NCI-H446 (cell line): ENCODE measurements at regions not wholly inside any gene's neighbourhood (a gene's known extent, or its start where the extent isn't known, plus 50 kb on each side); places are given as distances from the start of the nearest gene placed in this dataset.

Experiments
- DNase-seq, 2 experiments: peaks; one replicate each; lab custom pipeline; 2025; lab: John Stamatoyannopoulos, UW

- no peak for DNase-seq
These were observed 173.6 kb upstream of the SGK1 start for GRCh38 chr6:134491477-134491876.

DNA sequence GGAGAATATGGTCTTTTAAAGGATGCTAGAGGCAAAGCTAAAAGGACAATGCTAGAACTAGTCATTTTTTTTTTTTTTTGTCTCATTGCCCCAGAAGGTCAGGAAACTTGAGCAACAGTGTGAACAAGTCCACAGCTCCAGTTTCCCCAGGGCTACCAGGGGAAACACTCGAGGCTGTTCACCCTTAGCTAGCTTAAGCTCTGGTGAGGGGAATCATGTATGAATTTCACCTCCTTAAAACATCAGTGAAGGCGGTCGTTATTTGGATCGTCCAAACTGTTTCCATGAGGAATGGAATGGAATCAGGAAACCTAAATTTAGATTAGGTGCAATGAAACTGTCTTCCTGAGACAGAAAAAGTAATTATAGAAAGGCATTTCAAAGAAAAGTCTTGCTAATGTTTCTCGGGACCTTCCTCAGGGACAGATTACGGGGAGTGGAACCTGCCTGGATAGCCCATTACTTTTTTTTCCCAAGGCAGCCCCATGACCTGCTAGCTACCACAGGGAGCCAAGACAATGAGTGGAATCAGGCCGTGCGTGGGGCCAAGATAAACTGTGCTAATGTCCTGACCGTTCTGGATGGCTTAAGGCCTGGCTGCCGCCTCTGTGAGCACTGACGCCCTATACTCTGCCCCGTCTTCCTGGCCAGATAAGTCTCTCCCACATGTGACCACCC is 164.8 kb upstream of the SGK1 start:
- no peak for DNase-seq

GRCh38 chr6:134481966-134482365 is 164.1 kb upstream of the SGK1 start:
- no peak for DNase-seq

- DNase-seq = peak in 1 of 2 experiments; percentile 15
These were observed 162.7 kb upstream of the SGK1 start for GRCh38 chr6:134480593-134480992.

DNA sequence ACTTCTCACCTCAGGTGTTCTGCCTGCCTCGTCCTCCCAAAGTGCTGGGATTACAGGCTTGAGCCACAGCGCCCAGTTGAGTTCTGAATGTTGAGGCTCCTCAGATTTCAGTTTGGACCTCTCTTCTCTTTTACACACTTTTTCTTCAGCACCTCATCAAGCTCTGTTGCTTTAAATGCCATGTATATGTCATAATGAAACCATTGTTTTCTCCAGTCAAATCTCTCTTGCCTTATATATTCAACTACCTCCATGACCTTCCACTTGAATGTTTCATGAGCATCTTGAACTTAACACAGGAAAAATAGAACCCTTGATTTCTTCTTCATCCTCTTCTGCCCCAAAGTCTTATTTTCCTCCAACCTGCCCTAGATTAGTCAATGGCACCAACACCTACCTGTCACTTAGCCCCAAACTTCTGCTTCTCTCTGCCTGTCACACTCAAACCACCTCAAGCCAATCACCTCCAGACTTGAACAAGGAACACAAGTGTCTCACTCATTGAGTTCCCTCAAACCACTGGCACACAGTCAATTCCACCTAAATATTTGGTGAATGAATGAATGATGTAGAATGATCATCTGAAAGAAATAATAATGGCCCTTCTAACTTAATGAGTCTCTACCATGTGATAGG is 161.0 kb upstream of the SGK1 start:
- no peak for DNase-seq

- DNase-seq = no peak
These were observed 160.2 kb upstream of the SGK1 start for GRCh38 chr6:134477991-134478635.

GRCh38 chr6:134474955-134475354 is 157.0 kb upstream of the SGK1 start:
- DNase-seq = no peak

DNA sequence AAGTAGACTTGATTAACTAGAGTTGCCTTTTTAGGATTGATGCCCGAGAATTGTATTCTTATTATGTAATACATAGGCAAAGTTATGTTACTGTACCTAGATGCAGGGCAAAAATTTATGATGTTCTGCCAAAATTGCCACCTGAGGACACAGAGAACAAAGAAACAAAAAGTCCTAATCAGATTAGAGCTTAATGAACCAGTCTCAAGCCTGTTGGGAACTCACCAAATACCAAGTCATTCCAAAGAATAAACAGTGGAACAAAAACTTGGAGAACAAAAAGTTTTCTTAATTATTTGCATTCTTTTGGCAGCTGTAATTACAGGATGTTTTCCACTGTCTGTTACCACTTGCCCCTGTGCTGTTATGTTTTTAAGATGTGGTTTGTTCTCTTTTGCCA is 154.7 kb upstream of the SGK1 start:
- DNase-seq = no peak

DNA sequence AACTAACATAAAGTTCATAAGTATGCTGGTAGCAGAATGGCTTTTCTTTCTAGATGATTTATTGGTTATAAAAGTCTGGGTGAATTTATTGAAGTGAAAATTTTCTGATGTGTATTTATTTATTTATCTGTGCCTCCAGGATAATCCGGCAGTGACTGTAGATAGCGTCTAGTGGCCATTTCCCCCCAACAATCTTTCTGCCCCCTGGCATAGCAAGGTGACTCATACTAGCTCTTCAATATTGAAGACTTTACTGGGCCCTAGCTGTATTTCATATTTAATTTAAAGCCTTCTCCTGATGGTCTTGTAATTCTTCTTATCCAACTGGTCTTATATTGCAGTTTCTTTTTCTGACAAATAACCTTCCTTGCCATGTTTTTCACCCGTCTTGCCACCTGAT is 154.1 kb upstream of the SGK1 start:
- DNase-seq = no peak

- DNase-seq = no peak
These were observed 152.6 kb upstream of the SGK1 start for GRCh38 chr6:134470457-134470975.

- no peak for DNase-seq
These were observed 152.0 kb upstream of the SGK1 start for GRCh38 chr6:134469702-134470456.

DNA sequence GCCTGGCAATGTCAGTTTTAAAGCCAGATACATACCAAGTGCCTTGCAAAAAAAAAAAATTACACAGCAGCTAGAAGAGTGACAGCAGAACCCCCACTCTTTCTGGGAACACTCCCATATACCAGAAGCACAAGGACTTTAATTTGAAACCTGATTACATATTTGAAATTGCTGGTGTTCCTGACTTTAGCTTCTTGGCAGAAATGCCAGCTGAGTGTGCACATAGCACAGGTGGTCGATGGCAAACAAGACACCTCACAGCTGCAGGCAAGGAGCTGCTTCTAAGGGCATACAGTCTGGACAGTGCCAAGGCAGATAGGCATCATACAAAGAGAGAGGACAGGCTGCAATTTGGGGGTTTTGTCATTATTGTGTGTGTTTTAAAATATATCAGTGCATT is 150.7 kb upstream of the SGK1 start:
- peak in 1 of 2 experiments; percentile 29 for DNase-seq

GRCh38 chr6:134467620-134468019 is 149.7 kb upstream of the SGK1 start:
- no peak for DNase-seq

- peak in 1 of 2 experiments; percentile 7 for DNase-seq
These were observed 149.0 kb upstream of the SGK1 start for GRCh38 chr6:134466771-134467525.

- peak in 1 of 2 experiments; percentile 40 for DNase-seq
These were observed 146.9 kb upstream of the SGK1 start for GRCh38 chr6:134464690-134465411.

DNA sequence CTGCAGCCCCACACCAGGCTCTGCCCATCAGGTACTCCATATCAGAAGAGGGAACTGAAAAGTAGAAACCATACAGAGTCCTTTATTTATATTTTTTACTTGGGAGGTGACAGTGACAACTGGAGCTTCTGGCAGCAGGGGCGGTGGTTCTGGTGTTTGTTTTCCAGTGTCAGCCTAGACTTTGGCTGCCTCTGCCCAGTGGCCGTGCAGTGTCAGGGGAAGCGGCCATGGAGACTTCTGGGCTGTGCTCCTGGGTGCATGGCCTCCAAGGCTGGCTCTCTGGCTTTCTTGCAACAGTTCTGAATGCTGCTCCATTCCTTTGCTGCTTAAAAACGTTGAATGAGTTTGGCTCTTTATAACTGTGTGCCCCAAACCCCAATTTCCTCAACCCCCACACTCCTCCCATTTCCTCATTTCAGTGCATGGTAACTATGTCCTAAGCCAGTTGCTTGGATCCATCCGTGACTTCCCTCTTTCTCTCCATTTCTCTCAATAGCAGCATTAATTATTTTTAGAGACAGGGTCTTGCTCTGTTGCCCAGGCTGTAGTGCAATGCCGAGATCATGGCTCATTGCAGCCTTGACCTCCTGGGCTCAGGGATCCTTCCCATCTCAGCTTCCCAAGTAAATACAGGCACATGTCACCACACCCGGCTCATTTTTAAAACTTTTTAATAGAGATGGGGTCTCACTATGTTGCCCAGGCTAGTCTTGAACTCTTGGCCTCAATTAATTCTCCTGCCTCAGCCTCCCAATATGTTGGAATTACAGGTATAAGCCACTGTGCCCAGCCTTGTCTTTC is 141.1 kb upstream of the SGK1 start:
- no peak for DNase-seq

- no peak for DNase-seq
These were observed 140.0 kb upstream of the SGK1 start for GRCh38 chr6:134457941-134458340.

- no peak for DNase-seq
These were observed 138.3 kb upstream of the SGK1 start for GRCh38 chr6:134456226-134456625.

DNA sequence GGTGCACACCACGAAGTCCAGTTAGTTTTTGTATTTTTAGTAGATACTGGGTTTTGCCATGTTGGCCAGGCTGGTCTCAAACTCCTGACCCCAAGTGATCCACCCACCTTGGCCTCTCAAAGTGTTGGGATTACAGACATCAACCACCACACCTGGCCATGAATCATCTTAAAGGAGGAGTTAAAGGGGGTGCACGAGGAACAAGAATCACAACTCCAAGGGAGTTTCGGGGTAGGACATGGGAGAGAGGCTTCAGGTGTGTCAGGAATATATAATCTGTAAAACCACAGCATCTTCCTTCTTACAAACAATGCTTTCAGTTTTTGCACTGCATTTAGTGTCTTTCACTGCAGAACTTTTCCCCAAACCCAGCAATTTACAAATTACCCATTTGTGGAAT is 137.4 kb upstream of the SGK1 start:
- no peak for DNase-seq

- no peak for DNase-seq
These were observed 136.9 kb upstream of the SGK1 start for GRCh38 chr6:134454794-134455193.
